Kidney (tissue), 13 donors: ENCODE measurements at regions not wholly inside any gene's neighbourhood (a gene's known extent, or its start where the extent isn't known, plus 50 kb on each side); places are given as distances from the start of the nearest gene placed in this dataset.

Experiments used
- DNase-seq, 5 donors: peaks; one replicate each; pipeline ENCODE4 v3.0.0-alpha.2; 2013 to 2020
- FAIRE-seq: peaks from 2 replicates; lab custom pipeline; 2012; peaks lifted over from hg19 to GRCh38; lab: Jason Lieb, UNC
- H3K27ac ChIP-seq, 2 donors: one replicate each; pipeline ENCODE4 v1.7.0; 2013; ENCODE audit warnings: low read depth in 2 of 2, low read length in 2 of 2, inconsistent platforms in 1 of 2
- H3K27me3 ChIP-seq: one replicate; pipeline ENCODE4 v1.7.1; 2013; ENCODE audit warnings: low read length, inconsistent platforms; ENCODE audit not compliant: control insufficient read depth, insufficient read depth
- H3K36me3 ChIP-seq, 3 donors: one replicate each; pipeline versions ENCODE4 v1.7.0 to v1.7.1; 2013; ENCODE audit warnings: low read length in 3 of 3, control low read depth in 1 of 3, inconsistent platforms in 1 of 3; ENCODE audit not compliant: insufficient read depth in 3 of 3, control insufficient read depth in 2 of 3
- H3K4me1 ChIP-seq, 3 donors: one replicate each; pipeline versions ENCODE4 v1.7.0 to v1.7.1; 2013; ENCODE audit warnings: low read length in 3 of 3, inconsistent platforms in 1 of 3, low read depth in 1 of 3; ENCODE audit not compliant: control insufficient read depth in 2 of 3, insufficient read depth in 2 of 3
- H3K4me3 ChIP-seq, 3 donors: one replicate each; pipeline versions ENCODE4 v1.7.0 to v1.8.1; 2013; ENCODE audit warnings: low read length in 3 of 3, control low read depth in 1 of 3, inconsistent platforms in 1 of 3
- H3K9ac ChIP-seq, 3 donors: one replicate each; pipeline versions ENCODE4 v1.7.0 to v1.7.1; 2013; ENCODE audit warnings: low read length in 3 of 3, control low read depth in 1 of 3, inconsistent platforms in 1 of 3
- H3K9me3 ChIP-seq, 3 donors: one replicate each; pipeline versions ENCODE4 v1.7.0 to v1.7.1; 2013; ENCODE audit warnings: low read length in 3 of 3, control low read depth in 1 of 3, inconsistent platforms in 1 of 3; ENCODE audit not compliant: control insufficient read depth in 2 of 3, insufficient read depth in 1 of 3
- CTCF ChIP-seq: IDR thresholded peaks from 3 replicates; pipeline ENCODE4 v1.5.1; 2012; ENCODE audit warnings: mild to moderate bottlenecking, moderate library complexity, borderline replicate concordance; ENCODE audit not compliant: insufficient read depth; ENCODE audit errors: extremely low read depth
- intact Hi-C: fragments of 100-400 bp; cut with DNase I; formaldehyde crosslinking; loops from one replicate; pipeline ENCODE4 v1.11.1; 2022
- donor health status: control.
- donor health status: control.
- donor health status: control.
- donor health status: control.
- donor health status: control.
- donor health status: DM: yes; HTN: yes; CAD: no.
- donor health status: Normal renal cell carcinoma (clear cell type).

DNA sequence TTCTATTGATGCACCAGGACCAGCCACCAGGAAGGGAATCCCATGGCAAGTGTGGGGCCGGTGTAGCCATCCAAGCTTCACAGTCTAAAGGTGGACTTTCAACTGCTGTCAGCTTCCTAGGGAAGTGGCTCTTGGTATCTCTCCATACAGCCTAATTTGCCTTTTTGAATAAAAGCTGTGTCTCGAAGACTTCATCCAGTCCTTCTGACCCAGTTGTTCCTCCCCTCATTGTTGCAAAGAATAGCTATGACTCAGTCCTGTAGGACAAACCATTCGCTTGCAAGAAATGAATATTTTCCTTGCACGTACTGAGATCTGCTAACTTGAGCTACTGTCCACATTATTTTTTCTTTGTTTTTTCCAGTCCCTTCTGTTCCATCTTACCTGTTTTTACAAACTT, 145.1 kb upstream of the CTSO start:
- no peak for DNase-seq
- Histone ChIP-seq H3K4me3 (no peak overlapping the region), H3K9ac (no peak overlapping the region), H3K9me3 (no peaks in the 10 kb centered on the region), H3K4me1 (no peaks in the 10 kb centered on the region), H3K27me3 (no peaks in the 10 kb centered on the region), H3K36me3 (no peaks in the 10 kb centered on the region), H3K27ac (no peak overlapping the region)
- TF ChIP-seq CTCF = no peak
- no peak for FAIRE-seq
- intact Hi-C loops = no loop called here

DNA sequence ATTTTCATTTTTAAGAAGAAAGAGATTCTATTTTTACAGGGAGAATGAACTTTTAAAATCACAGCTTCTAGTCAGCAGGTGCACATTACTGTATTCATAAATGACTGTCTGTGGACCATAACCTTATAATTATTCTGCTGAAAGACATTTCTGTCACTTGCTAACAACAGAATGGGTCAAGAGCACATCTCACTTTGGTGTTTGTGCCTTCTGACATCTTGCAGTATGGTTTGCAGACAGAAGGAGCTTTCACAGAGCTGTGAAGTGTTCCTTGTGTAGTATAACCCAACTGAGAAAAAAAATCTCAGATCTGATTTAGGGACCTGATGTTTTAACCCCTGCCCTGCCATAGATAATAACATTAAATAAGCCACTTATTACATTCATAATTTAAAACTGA, 131.4 kb upstream of the CTSO start:
- Histone ChIP-seq H3K9me3 (no peaks in the 10 kb centered on the region), H3K9ac (no peak overlapping the region), H3K27ac (no peak overlapping the region), H3K27me3 (no peaks in the 10 kb centered on the region), H3K4me1 (no peaks in the 10 kb centered on the region), H3K4me3 (no peak overlapping the region), H3K36me3 (no peaks in the 10 kb centered on the region)
- DNase-seq (no peak), FAIRE-seq (no peak)
- TF ChIP-seq CTCF = no peak
- intact Hi-C loops = no loop called here

DNA sequence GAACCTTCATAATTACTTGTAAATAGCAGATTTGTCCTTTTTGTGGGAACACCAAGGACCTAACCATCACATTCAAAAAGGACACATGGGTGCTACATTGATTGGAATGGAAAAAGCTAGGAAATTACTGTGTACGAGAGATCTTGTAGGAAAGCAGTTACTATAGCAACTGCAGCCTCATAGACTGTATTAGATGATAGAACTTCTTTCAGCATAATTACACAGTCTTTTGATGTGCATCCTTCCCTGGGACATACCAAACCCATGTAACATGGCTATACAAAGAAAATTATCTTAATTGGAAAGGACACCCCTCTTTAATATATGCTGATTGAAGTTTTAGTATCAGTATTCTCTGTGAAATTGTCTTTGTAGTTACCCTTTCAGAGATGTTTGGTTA, 130.7 kb upstream of the CTSO start:
- H3K27ac ChIP-seq = no peak overlapping the region
- FAIRE-seq = no peak
- intact Hi-C loops = no loop called here

More for the DNA sequence above, 130.7 kb upstream of the CTSO start:
- Histone ChIP-seq H3K36me3 (no peaks in the 10 kb centered on the region), H3K4me1 (no peaks in the 10 kb centered on the region), H3K4me3 (no peak overlapping the region), H3K9ac (no peak overlapping the region), H3K9me3 (no peaks in the 10 kb centered on the region), H3K27me3 (no peaks in the 10 kb centered on the region)
- no peak for TF ChIP-seq CTCF
- DNase-seq = no peak
